ENCODE measurements at regions not wholly inside any gene's neighbourhood (a gene's known extent, or its start where the extent isn't known, plus 50 kb on each side); places are given as distances from the start of the nearest gene placed in this dataset.

DNA sequence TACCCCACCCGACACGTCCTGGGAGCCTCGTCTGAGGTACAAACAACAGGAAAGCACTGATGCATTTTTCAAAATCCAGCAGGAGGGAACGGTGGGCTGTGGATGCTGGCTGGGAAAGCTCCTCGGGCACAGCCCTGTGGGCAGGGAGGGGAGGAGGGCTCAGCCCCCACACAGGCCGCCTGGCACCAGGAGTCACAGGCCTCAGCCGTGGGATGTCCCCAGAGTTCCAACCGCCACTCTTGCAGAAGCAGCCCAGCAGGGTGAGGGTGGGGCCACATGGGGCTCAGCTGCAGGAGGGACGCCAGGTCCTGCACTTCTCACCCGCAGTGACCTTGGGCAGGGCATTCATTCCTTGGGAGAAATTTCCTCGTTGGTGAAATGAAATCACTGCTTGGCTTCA is 274.6 kb downstream of the BRD1 start:
- no peak overlapping the region for H2BK5ac ChIP-seq (ENCODE audit: low read length)
- H3K14ac ChIP-seq (ENCODE audit: low read length): no peak overlapping the region
- peak overlapping the region; percentile 49 for H3K18ac ChIP-seq (ENCODE audit: low read length)
- H2AFZ ChIP-seq (ENCODE audit: low read length): no peak overlapping the region
- H3K9ac ChIP-seq (ENCODE audit: low read depth, low read length, poor library complexity): no peak overlapping the region
- no peak overlapping the region for H4K91ac ChIP-seq (ENCODE audit: low read depth, low read length, poor library complexity)
- no peaks in the 10 kb centered on the region for H3K36me3 ChIP-seq (replicated peaks in 1 of 2; ENCODE audit: control insufficient read depth in 2 of 2, insufficient read depth in 2 of 2, low read length in 2 of 2)
- no peak overlapping the region for H3K4me3 ChIP-seq (ENCODE audit: low read length in 2 of 2)
- H2BK120ac ChIP-seq (ENCODE audit: low read depth, low read length): no peak overlapping the region
- no peak overlapping the region for H3K4me2 ChIP-seq (ENCODE audit: insufficient read depth, low read length, poor library complexity, severe bottlenecking)
- no CpG with 5 or more reads among the region's 11 CpGs for WGBS, 2 donors (ENCODE audit: extremely low coverage in 2 of 2, insufficient read length in 2 of 2, insufficient replicate concordance in 1 of 2)
- no peak overlapping the region for H2BK15ac ChIP-seq (ENCODE audit: low read length)
- no peak overlapping the region for H2BK12ac ChIP-seq (ENCODE audit: low read length)
- H2AK5ac ChIP-seq (ENCODE audit: low read depth, low read length): no peak overlapping the region
- H3K27ac ChIP-seq (replicated peaks; ENCODE audit: low read length): no peak overlapping the region
- peaks cover 0 to 9% of the 10 kb centered on the region in 2 donors for H3K9me3 ChIP-seq (replicated peaks in 1 of 2; ENCODE audit: control insufficient read depth in 2 of 2, insufficient read depth in 1 of 2, low read depth in 1 of 2, low read length in 2 of 2)
- no peaks in the 10 kb centered on the region for H3K27me3 ChIP-seq (ENCODE audit: control insufficient read depth in 3 of 3, insufficient read depth in 3 of 3, low read depth in 1 of 3, low read length in 3 of 3)
- no peaks in the 10 kb centered on the region for H3K4me1 ChIP-seq (ENCODE audit: control insufficient read depth in 2 of 2, insufficient read depth in 1 of 2, low read depth in 1 of 2, low read length in 2 of 2)
- H3K79me1 ChIP-seq (ENCODE audit: low read depth, low read length): no peaks in the 10 kb centered on the region
- peak overlapping the region; percentile 37 for H3K23ac ChIP-seq (ENCODE audit: low read depth, low read length, poor library complexity)
- H3K4ac ChIP-seq (ENCODE audit: low read length): no peak overlapping the region
- no peak for DNase-seq (ENCODE audit: low spot score)
- no peak overlapping the region for H4K8ac ChIP-seq (ENCODE audit: low read depth, low read length)

DNA sequence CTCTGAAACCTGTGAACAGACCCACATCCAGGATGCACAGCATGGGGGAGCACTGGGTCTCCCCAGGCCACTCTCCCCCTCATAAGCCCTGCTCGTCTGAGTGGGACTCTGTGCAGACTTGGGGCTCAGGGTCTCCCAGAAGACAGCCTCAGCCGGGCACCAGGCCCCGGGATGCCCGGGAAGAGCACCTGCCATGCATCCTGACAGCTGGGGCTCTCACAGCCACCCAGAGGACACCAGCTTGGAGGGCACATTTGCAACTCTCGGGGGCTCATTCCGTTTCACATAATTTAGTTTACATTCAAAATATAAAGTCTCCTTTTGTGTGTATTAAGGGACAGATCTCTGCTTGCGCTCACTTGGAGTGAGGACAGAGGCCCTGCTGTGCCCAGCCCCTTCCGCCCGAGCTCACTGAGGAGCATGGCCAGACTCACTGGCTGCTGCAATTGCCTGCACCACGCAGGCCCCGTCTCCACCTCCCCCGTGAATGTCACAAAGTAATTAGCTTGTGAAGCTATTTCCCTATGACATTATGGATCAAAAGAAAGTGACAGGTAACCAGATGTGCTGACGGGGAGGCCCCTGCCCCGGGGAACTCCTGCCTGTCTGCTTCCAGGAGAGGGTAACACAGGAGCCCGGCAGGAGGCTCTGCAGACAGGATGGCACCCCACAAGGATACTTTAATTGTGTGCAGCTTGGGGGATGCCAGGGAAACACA is 275.6 kb downstream of the BRD1 start:
- Histone ChIP-seq H2AFZ (ENCODE audit: low read length) (no peak overlapping the region), H3K9me3 (replicated peaks in 1 of 2; ENCODE audit: control insufficient read depth in 2 of 2, insufficient read depth in 1 of 2, low read depth in 1 of 2, low read length in 2 of 2) (peaks cover 0 to 9% of the 10 kb centered on the region in 2 donors), H3K23ac (ENCODE audit: low read depth, low read length, poor library complexity) (no peak overlapping the region), H3K9ac (ENCODE audit: low read depth, low read length, poor library complexity) (no peak overlapping the region), H3K4me3 (ENCODE audit: low read length in 2 of 2) (no peak overlapping the region), H2AK5ac (ENCODE audit: low read depth, low read length) (no peak overlapping the region), H3K18ac (ENCODE audit: low read length) (no peak overlapping the region), H3K4me2 (ENCODE audit: insufficient read depth, low read length, poor library complexity, severe bottlenecking) (no peak overlapping the region), H3K4me1 (ENCODE audit: control insufficient read depth in 2 of 2, insufficient read depth in 1 of 2, low read depth in 1 of 2, low read length in 2 of 2) (no peaks in the 10 kb centered on the region), H3K36me3 (replicated peaks in 1 of 2; ENCODE audit: control insufficient read depth in 2 of 2, insufficient read depth in 2 of 2, low read length in 2 of 2) (no peaks in the 10 kb centered on the region), H4K91ac (ENCODE audit: low read depth, low read length, poor library complexity) (no peak overlapping the region), H4K8ac (ENCODE audit: low read depth, low read length) (no peak overlapping the region), H2BK5ac (ENCODE audit: low read length) (no peak overlapping the region), H3K79me1 (ENCODE audit: low read depth, low read length) (no peaks in the 10 kb centered on the region), H2BK120ac (ENCODE audit: low read depth, low read length) (no peak overlapping the region), H2BK12ac (ENCODE audit: low read length) (no peak overlapping the region), H3K27ac (replicated peaks; ENCODE audit: low read length) (no peak overlapping the region), H2BK15ac (ENCODE audit: low read length) (no peak overlapping the region), H3K27me3 (ENCODE audit: control insufficient read depth in 3 of 3, insufficient read depth in 3 of 3, low read depth in 1 of 3, low read length in 3 of 3) (no peaks in the 10 kb centered on the region), H3K14ac (ENCODE audit: low read length) (no peak overlapping the region), H3K4ac (ENCODE audit: low read length) (no peak overlapping the region)
- no CpG with 5 or more reads among the region's 15 CpGs for WGBS, 2 donors (ENCODE audit: extremely low coverage in 2 of 2, insufficient read length in 2 of 2, insufficient replicate concordance in 1 of 2)
- no peak for DNase-seq (ENCODE audit: low spot score)

DNA sequence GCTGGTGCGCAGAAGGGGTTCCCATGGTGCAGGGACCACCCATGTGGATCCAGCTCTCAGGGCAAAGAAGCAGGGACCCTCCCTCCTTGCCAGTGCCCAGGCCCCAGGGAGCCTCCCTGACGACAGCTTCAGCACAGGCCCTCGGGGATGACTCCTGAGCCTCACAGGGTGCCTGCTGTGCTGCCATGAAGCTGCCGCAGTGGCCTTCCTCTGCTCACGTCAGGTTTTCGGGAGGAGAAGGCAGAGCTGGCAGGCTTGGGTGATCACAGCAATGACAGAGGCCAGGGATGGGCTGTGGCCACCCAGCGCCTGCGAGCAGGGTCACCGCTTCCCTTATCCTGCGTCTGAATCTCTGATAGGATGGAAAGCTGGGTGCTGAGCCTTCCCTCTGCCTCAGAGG is 276.2 kb downstream of the BRD1 start:
- H2BK15ac ChIP-seq (ENCODE audit: low read length): no peak overlapping the region
- H3K36me3 ChIP-seq (replicated peaks in 1 of 2; ENCODE audit: control insufficient read depth in 2 of 2, insufficient read depth in 2 of 2, low read length in 2 of 2): no peaks in the 10 kb centered on the region
- H3K18ac ChIP-seq (ENCODE audit: low read length): no peak overlapping the region
- no peak overlapping the region for H3K27ac ChIP-seq (replicated peaks; ENCODE audit: low read length)
- no peak overlapping the region for H3K14ac ChIP-seq (ENCODE audit: low read length)
- H4K91ac ChIP-seq (ENCODE audit: low read depth, low read length, poor library complexity): no peak overlapping the region
- no peaks in the 10 kb centered on the region for H3K79me1 ChIP-seq (ENCODE audit: low read depth, low read length)
- H3K4me2 ChIP-seq (ENCODE audit: insufficient read depth, low read length, poor library complexity, severe bottlenecking): no peak overlapping the region
- no peaks in the 10 kb centered on the region for H3K4me1 ChIP-seq (ENCODE audit: control insufficient read depth in 2 of 2, insufficient read depth in 1 of 2, low read depth in 1 of 2, low read length in 2 of 2)
- peaks cover 0 to 9% of the 10 kb centered on the region in 2 donors for H3K9me3 ChIP-seq (replicated peaks in 1 of 2; ENCODE audit: control insufficient read depth in 2 of 2, insufficient read depth in 1 of 2, low read depth in 1 of 2, low read length in 2 of 2)
- no peak overlapping the region for H2BK12ac ChIP-seq (ENCODE audit: low read length)
- DNase-seq (ENCODE audit: low spot score): no peak
- no peak overlapping the region for H2AFZ ChIP-seq (ENCODE audit: low read length)
- peak overlapping the region in 1 of 2 donors; percentile 17 for H3K4me3 ChIP-seq (ENCODE audit: low read length in 2 of 2)
- H2AK5ac ChIP-seq (ENCODE audit: low read depth, low read length): no peak overlapping the region
- no peak overlapping the region for H2BK120ac ChIP-seq (ENCODE audit: low read depth, low read length)
- H4K8ac ChIP-seq (ENCODE audit: low read depth, low read length): no peak overlapping the region
- no peaks in the 10 kb centered on the region for H3K27me3 ChIP-seq (ENCODE audit: control insufficient read depth in 3 of 3, insufficient read depth in 3 of 3, low read depth in 1 of 3, low read length in 3 of 3)
- no peak overlapping the region for H2BK5ac ChIP-seq (ENCODE audit: low read length)
- no peak overlapping the region for H3K23ac ChIP-seq (ENCODE audit: low read depth, low read length, poor library complexity)
- H3K4ac ChIP-seq (ENCODE audit: low read length): no peak overlapping the region
- no CpG with 5 or more reads among the region's 10 CpGs for WGBS, 2 donors (ENCODE audit: extremely low coverage in 2 of 2, insufficient read length in 2 of 2, insufficient replicate concordance in 1 of 2)
- peak overlapping the region; percentile 36 for H3K9ac ChIP-seq (ENCODE audit: low read depth, low read length, poor library complexity)

DNA sequence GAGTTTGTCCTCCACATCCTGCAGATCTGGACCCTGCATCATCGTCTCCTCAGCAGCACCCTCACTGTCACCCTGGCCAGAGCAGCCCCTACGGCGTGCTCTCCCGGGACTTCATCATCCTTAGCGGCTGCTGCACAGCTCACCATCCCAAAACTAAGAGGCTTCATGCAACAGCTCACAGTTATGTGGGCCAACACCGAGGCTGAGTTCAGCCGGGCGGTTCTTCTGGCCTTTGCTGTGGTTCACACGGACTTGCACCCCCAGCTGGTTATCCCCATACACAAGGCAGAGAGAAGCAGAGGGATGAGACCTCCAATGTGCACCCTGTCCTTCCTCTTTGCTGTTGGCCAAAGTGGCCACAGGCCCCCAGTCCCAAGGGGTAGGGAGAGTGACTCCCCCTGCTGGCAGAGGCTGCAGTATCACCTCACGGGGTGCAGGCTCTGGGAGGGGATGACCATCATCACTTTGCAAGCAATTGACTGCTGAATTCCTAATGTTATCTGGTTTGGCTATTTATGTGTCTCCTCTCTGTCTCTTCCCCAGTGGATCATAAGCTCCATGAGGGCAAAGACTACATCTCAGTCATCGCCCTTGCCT is 276.8 kb downstream of the BRD1 start:
- H3K4me3 ChIP-seq (ENCODE audit: low read length in 2 of 2): peak overlapping the region in 1 of 2 donors; percentile 2
- no peak overlapping the region for H3K27ac ChIP-seq (replicated peaks; ENCODE audit: low read length)
- H3K23ac ChIP-seq (ENCODE audit: low read depth, low read length, poor library complexity): no peak overlapping the region
- no peaks in the 10 kb centered on the region for H3K79me1 ChIP-seq (ENCODE audit: low read depth, low read length)
- H3K36me3 ChIP-seq (replicated peaks in 1 of 2; ENCODE audit: control insufficient read depth in 2 of 2, insufficient read depth in 2 of 2, low read length in 2 of 2): no peaks in the 10 kb centered on the region
- no CpG with 5 or more reads among the region's 11 CpGs for WGBS, 2 donors (ENCODE audit: extremely low coverage in 2 of 2, insufficient read length in 2 of 2, insufficient replicate concordance in 1 of 2)
- no peak overlapping the region for H2BK15ac ChIP-seq (ENCODE audit: low read length)
- H3K18ac ChIP-seq (ENCODE audit: low read length): no peak overlapping the region
- no peak overlapping the region for H4K91ac ChIP-seq (ENCODE audit: low read depth, low read length, poor library complexity)
- H2BK12ac ChIP-seq (ENCODE audit: low read length): no peak overlapping the region
- H2AFZ ChIP-seq (ENCODE audit: low read length): no peak overlapping the region
- peaks cover 0 to 9% of the 10 kb centered on the region in 2 donors for H3K9me3 ChIP-seq (replicated peaks in 1 of 2; ENCODE audit: control insufficient read depth in 2 of 2, insufficient read depth in 1 of 2, low read depth in 1 of 2, low read length in 2 of 2)
- H3K27me3 ChIP-seq (ENCODE audit: control insufficient read depth in 3 of 3, insufficient read depth in 3 of 3, low read depth in 1 of 3, low read length in 3 of 3): no peaks in the 10 kb centered on the region
- H4K8ac ChIP-seq (ENCODE audit: low read depth, low read length): peak overlapping the region; percentile 83
- no peak overlapping the region for H2BK120ac ChIP-seq (ENCODE audit: low read depth, low read length)
- no peak overlapping the region for H3K4ac ChIP-seq (ENCODE audit: low read length)
- no peak overlapping the region for H2BK5ac ChIP-seq (ENCODE audit: low read length)
- no peak overlapping the region for H3K14ac ChIP-seq (ENCODE audit: low read length)
- H3K9ac ChIP-seq (ENCODE audit: low read depth, low read length, poor library complexity): no peak overlapping the region
- DNase-seq (ENCODE audit: low spot score): no peak
- H3K4me1 ChIP-seq (ENCODE audit: control insufficient read depth in 2 of 2, insufficient read depth in 1 of 2, low read depth in 1 of 2, low read length in 2 of 2): no peaks in the 10 kb centered on the region
- no peak overlapping the region for H3K4me2 ChIP-seq (ENCODE audit: insufficient read depth, low read length, poor library complexity, severe bottlenecking)
- no peak overlapping the region for H2AK5ac ChIP-seq (ENCODE audit: low read depth, low read length)
